ENCODE measurements at regions not wholly inside any gene's neighbourhood (a gene's known extent, or its start where the extent isn't known, plus 50 kb on each side); places are given as distances from the start of the nearest gene placed in this dataset.

GRCh38 chr1:80048716-80049115, 1042.2 kb upstream of the ADGRL4 start:
- no peak overlapping the region for H3K27ac ChIP-seq (replicated peaks)
- no peak overlapping the region for H3K4me3 ChIP-seq (replicated peaks; ENCODE audit: insufficient read depth, low read length)
- TF ChIP-seq GABPA (IDR thresholded peaks at IDR 0.05; ENCODE audit: low read depth) (no peak), POLR2AphosphoS5 (IDR thresholded peaks at IDR 0.05; ENCODE audit: low read depth) (no peak), REST (IDR thresholded peaks at IDR 0.05; ENCODE audit: insufficient replicate concordance, low read depth) (no peak), SPI1 (IDR thresholded peaks at IDR 0.05; ENCODE audit: borderline replicate concordance, low read depth) (no peak), CTCF (IDR thresholded peaks at IDR 0.05; ENCODE audit: insufficient read depth, low read length) (no peak)
- H3K27me3 ChIP-seq (ENCODE audit: insufficient read depth, poor library complexity, severe bottlenecking), result no peaks in the 10 kb centered on the region
- DNase-seq (ENCODE audit: low read depth in 1 of 2, low spot score in 1 of 2), result no peak

- Histone ChIP-seq H3K27ac (replicated peaks) (no peak overlapping the region), H3K4me3 (replicated peaks; ENCODE audit: insufficient read depth, low read length) (no peak overlapping the region), H3K27me3 (ENCODE audit: insufficient read depth, poor library complexity, severe bottlenecking) (no peaks in the 10 kb centered on the region)
- TF ChIP-seq REST (IDR thresholded peaks at IDR 0.05; ENCODE audit: insufficient replicate concordance, low read depth), result no peak
- TF ChIP-seq CTCF (IDR thresholded peaks at IDR 0.05; ENCODE audit: insufficient read depth, low read length), result no peak
- TF ChIP-seq GABPA (IDR thresholded peaks at IDR 0.05; ENCODE audit: low read depth), result no peak
- TF ChIP-seq SPI1 (IDR thresholded peaks at IDR 0.05; ENCODE audit: borderline replicate concordance, low read depth), result no peak
- no peak for TF ChIP-seq POLR2AphosphoS5 (IDR thresholded peaks at IDR 0.05; ENCODE audit: low read depth)
- no peak for DNase-seq (ENCODE audit: low read depth in 1 of 2, low spot score in 1 of 2)
These were observed 1041.3 kb upstream of the ADGRL4 start for GRCh38 chr1:80047791-80048190.

GRCh38 chr1:80044662-80045061, 1038.1 kb upstream of the ADGRL4 start:
- TF ChIP-seq GABPA (IDR thresholded peaks at IDR 0.05; ENCODE audit: low read depth), result no peak
- no peak for TF ChIP-seq POLR2AphosphoS5 (IDR thresholded peaks at IDR 0.05; ENCODE audit: low read depth)
- TF ChIP-seq REST (IDR thresholded peaks at IDR 0.05; ENCODE audit: insufficient replicate concordance, low read depth), result no peak
- TF ChIP-seq SPI1 (IDR thresholded peaks at IDR 0.05; ENCODE audit: borderline replicate concordance, low read depth), result no peak
- TF ChIP-seq CTCF (IDR thresholded peaks at IDR 0.05; ENCODE audit: insufficient read depth, low read length), result no peak
- DNase-seq (ENCODE audit: low read depth in 1 of 2, low spot score in 1 of 2), result no peak

More at GRCh38 chr1:80044662-80045061, 1038.1 kb upstream of the ADGRL4 start:
- H3K27ac ChIP-seq (replicated peaks), result no peak overlapping the region
- H3K27me3 ChIP-seq (ENCODE audit: insufficient read depth, poor library complexity, severe bottlenecking), result no peaks in the 10 kb centered on the region
- H3K4me3 ChIP-seq (replicated peaks; ENCODE audit: insufficient read depth, low read length), result no peak overlapping the region
